ENCODE measurements at regions not wholly inside any gene's neighbourhood (a gene's known extent, or its start where the extent isn't known, plus 50 kb on each side); places are given as distances from the start of the nearest gene placed in this dataset.
"Not testable (repeated sequence)": the region's sequence is repeated elsewhere in the genome, so short reads cannot be mapped to it uniquely, and the experiment has no call there.

DNA sequence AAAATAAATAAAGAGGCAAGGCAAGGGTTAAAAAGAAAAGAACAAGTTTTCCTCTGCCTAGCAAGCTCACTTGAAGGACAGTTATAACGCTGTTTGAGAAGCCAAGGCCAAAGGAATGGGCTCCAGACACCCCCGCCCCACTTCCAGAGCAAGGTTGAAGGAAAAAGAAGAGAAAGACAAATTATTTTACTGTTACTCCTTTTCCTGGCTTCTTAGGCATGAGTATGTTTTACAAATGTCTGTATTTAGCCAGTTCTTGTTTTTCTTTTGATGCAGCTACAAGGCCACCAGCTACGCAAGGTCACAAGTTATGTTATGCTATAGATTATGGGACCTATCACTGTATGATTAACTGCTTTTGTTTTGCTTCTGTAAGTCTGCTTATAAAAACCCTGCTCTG is 94.6 kb downstream of the ZNF22 start:
- H3K27ac Mint-ChIP-seq: no peak overlapping the region
- H3K4me1 Mint-ChIP-seq: no peaks in the 10 kb centered on the region
- H3K36me3 Mint-ChIP-seq: no peaks in the 10 kb centered on the region
- H3K4me3 Mint-ChIP-seq: no peak overlapping the region
- H3K9me3 Mint-ChIP-seq: no peaks in the 10 kb centered on the region
- peaks cover 40% of the 10 kb centered on the region for H3K27me3 Mint-ChIP-seq

DNA sequence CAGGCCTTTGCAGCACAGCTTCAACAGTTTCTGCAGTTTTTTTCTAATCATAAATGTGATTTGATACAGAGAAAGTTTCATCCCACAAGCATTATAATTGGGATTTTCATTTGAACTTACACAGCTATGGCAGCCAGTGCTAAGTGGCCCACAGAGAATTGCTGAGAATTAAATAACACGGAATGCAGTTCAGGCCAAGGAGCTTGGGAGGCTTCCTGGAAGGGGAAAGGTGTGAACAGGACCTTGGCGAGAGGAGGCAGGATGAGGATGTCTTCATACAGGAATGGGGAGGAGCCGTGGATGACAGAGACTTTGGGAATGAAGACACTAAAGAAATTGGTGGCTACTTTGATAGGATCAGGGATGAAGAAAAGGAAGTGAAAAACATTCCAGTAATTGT is 95.3 kb downstream of the ZNF22 start:
- no peak overlapping the region for H3K27ac Mint-ChIP-seq
- no peaks in the 10 kb centered on the region for H3K9me3 Mint-ChIP-seq
- H3K4me1 Mint-ChIP-seq: no peaks in the 10 kb centered on the region
- no peak overlapping the region for H3K4me3 Mint-ChIP-seq
- no peaks in the 10 kb centered on the region for H3K36me3 Mint-ChIP-seq
- peaks cover 36% of the 10 kb centered on the region for H3K27me3 Mint-ChIP-seq

DNA sequence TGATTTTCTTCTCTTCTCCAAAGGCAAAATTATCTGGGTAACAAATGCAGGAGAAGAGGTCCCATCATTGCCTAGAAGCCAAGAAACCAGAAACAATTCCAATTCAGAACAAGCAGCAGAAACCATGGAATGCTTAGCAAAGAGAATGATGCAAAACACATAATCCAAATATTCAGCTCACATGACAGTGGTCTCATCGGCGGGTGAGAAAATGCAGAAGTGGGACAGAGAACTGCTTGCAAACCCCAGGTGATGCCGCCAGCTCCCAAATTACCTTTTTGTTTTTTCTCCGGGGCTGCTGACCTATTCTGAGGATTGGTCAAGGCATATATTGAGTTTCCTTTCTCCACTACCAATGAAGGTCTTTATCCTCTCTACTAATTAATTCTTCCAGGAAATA is 99.7 kb downstream of the ZNF22 start:
- peaks cover 19% of the 10 kb centered on the region for H3K27me3 Mint-ChIP-seq
- H3K4me1 Mint-ChIP-seq: no peaks in the 10 kb centered on the region
- H3K36me3 Mint-ChIP-seq: no peaks in the 10 kb centered on the region
- no peak overlapping the region for H3K27ac Mint-ChIP-seq
- H3K9me3 Mint-ChIP-seq: no peaks in the 10 kb centered on the region
- no peak overlapping the region for H3K4me3 Mint-ChIP-seq

DNA sequence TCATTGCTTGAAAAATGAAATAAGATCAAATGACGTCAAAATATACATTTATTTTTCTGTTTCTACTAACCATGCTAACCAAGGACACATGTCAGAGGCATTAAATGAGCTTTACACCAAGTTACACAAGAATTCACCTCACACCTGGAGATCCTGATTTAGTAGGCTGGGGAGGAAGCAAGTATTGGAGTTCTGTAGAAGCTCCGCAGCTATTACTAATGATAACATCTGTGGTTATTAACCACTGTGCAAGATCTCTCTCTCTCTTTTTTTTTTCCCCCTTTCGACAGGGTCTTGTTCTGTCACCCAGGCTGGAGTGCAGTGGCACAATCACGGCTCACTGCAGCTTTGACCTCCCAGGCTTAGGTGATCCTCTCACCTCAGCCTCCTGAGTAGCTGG is 104.0 kb downstream of the ZNF22 start:
- Mint-ChIP-seq H3K4me3 (no peak overlapping the region), H3K27ac (no peak overlapping the region), H3K27me3 (peaks cover 10% of the 10 kb centered on the region), H3K9me3 (no peaks in the 10 kb centered on the region), H3K4me1 (no peaks in the 10 kb centered on the region), H3K36me3 (no peaks in the 10 kb centered on the region)

DNA sequence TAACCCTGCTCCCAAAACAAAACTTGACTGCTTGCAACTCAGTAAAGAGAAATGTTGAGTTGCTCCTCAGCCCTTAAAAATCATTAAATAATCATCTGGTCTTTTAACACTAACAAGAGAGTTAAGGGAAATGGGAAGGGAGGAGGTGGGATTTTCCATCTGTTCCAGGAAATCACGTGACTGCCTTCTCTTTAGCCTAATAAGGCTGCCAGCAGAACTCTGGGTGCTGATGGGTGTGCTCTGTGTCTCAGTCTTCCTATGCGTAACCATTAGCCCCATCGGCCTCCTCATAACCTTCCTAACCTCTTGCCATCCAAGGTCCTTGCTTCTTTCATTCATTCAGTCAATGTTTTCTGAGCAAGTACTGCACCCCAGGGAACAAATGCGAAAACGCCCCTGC is 104.6 kb downstream of the ZNF22 start:
- H3K4me1 Mint-ChIP-seq, H3K4me3 Mint-ChIP-seq, H3K36me3 Mint-ChIP-seq, H3K9me3 Mint-ChIP-seq, H3K27ac Mint-ChIP-seq: not testable (repeated sequence)
- H3K27me3 Mint-ChIP-seq: peaks cover 12% of the 10 kb centered on the region

DNA sequence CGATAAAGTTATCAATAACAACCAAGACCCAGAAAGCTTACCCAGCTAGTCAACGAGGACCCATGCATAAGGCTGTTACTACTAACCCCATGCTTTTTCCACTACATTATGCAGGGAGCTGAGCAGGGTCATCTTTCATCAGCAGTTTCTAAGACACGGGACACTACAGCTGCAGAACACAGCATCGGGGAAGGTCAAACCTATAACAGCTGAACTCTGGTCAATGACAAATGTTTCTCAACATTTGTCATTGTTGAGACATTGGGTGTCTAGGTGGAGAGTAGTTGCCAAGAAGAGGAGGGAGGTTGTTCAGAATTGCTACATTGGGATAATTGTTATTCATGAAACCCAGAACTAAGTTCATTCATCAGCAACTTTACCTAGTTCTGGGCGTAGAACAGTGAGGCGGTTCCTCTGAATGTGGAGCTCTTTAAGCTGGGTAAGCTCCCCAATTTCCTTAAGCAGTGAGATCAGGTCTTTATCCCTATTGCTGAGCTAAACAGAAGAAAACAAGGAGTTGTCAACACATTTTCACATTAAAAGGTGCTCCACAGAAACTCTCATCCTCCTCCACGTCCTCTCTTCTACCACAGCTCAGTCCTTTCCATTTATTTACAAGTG is 105.6 kb downstream of the ZNF22 start:
- H3K27me3 Mint-ChIP-seq: peaks cover 12% of the 10 kb centered on the region
- no peaks in the 10 kb centered on the region for H3K4me1 Mint-ChIP-seq
- H3K4me3 Mint-ChIP-seq: no peak overlapping the region
- H3K36me3 Mint-ChIP-seq: no peaks in the 10 kb centered on the region
- no peaks in the 10 kb centered on the region for H3K9me3 Mint-ChIP-seq
- H3K27ac Mint-ChIP-seq: no peak overlapping the region

DNA sequence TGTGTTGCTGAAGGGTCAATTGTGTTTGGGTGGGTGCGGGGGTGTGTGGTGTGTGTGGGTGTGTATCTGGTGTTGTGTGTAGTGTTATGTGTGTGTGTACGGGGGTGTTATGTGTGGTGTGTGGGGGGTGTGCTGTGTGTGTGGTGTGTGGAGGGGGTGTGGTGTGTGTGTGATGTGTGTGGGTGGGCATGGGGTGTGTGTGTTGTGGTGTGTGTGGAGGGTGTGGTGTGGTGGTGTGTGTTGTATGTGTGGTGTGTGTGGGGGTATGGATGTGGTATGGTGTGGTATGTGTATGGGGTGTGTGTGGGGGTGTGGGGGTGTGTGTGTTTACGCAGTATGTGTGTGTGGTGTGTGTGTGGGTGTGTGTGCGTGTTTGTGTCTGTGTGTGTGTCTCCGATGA is 110.8 kb downstream of the ZNF22 start:
- H3K27ac Mint-ChIP-seq: no peak overlapping the region
- no peak overlapping the region for H3K4me3 Mint-ChIP-seq
- H3K4me1 Mint-ChIP-seq: no peaks in the 10 kb centered on the region
- H3K27me3 Mint-ChIP-seq: peaks cover 15% of the 10 kb centered on the region
- H3K36me3 Mint-ChIP-seq: no peaks in the 10 kb centered on the region
- H3K9me3 Mint-ChIP-seq: no peaks in the 10 kb centered on the region

DNA sequence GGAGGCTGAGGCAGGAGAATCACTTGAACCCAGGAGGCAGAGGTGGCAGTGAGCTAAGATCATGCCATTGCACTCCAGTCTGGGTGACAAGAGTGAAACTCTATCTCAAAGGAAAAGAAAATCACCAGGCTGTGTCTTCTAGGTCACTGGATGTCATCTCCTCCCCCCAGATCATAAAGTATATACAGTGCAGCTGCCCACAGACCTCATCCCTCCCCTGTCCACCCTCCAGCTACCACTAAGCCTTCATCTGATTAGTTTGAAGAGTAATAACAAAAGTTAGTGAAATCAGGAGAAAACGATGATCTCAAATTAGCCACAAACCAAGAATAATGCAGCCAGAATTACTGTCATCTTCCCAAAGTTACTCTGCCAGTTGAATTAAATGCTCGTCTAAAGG is 117.2 kb downstream of the ZNF22 start:
- H3K4me3 Mint-ChIP-seq, H3K36me3 Mint-ChIP-seq, H3K27ac Mint-ChIP-seq, H3K9me3 Mint-ChIP-seq, H3K4me1 Mint-ChIP-seq: not testable (repeated sequence)
- H3K27me3 Mint-ChIP-seq: peaks cover 12% of the 10 kb centered on the region

DNA sequence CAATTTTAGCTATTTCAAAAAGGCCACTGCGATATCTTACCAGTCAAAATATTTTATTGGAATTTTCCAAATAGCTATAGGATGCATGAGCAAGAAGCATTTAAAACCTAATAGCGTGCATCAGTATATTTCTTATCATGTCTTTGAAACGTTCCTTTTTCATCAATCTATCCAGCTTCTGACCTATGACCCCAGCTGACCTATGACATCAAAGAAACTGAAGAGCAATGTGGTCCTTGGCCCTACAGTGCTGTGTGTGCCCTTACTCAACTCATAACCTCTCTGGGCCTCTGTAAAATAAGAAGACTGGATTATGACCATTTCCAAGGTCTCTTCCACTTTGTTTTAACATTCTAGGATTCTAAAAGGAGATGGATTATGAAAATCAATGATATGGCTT is 118.2 kb downstream of the ZNF22 start:
- H3K4me3 Mint-ChIP-seq: no peak overlapping the region
- no peaks in the 10 kb centered on the region for H3K4me1 Mint-ChIP-seq
- no peak overlapping the region for H3K27ac Mint-ChIP-seq
- H3K9me3 Mint-ChIP-seq: no peaks in the 10 kb centered on the region
- H3K36me3 Mint-ChIP-seq: no peaks in the 10 kb centered on the region
- H3K27me3 Mint-ChIP-seq: peaks cover 12% of the 10 kb centered on the region

DNA sequence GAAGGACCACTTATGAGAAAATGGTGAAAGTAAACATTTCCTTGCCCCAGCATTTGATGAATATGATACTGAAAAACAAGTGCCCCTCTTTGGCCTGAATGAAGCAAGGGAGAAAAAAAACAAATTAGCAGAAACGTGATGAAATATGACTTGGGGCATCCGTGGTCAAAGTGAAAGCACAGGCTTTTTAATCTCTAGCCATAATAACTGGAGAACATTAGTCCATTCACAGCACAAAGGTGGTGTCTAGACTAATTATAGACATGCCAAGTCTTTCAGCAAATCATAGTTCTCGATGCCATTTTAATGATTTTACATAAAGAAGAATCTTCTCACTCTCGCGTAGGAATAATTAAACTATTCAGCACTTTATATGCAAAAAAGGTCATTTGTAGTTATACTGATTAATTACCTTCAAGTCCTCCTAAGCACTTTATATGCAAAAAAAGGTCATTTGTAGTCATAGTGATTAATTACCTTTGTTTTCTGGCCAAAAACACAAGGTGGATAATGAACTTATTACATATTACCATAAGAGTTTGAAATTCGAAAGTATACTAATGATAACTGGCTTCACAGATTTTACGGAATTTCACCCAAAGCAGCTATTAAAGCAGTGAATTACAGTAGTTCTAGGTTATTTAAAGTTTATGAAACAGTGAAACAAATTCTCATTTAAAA is 121.6 kb downstream of the ZNF22 start:
- H3K4me3 Mint-ChIP-seq, H3K27ac Mint-ChIP-seq, H3K36me3 Mint-ChIP-seq, H3K4me1 Mint-ChIP-seq, H3K9me3 Mint-ChIP-seq: not testable (repeated sequence)
- H3K27me3 Mint-ChIP-seq: peaks cover 10% of the 10 kb centered on the region

DNA sequence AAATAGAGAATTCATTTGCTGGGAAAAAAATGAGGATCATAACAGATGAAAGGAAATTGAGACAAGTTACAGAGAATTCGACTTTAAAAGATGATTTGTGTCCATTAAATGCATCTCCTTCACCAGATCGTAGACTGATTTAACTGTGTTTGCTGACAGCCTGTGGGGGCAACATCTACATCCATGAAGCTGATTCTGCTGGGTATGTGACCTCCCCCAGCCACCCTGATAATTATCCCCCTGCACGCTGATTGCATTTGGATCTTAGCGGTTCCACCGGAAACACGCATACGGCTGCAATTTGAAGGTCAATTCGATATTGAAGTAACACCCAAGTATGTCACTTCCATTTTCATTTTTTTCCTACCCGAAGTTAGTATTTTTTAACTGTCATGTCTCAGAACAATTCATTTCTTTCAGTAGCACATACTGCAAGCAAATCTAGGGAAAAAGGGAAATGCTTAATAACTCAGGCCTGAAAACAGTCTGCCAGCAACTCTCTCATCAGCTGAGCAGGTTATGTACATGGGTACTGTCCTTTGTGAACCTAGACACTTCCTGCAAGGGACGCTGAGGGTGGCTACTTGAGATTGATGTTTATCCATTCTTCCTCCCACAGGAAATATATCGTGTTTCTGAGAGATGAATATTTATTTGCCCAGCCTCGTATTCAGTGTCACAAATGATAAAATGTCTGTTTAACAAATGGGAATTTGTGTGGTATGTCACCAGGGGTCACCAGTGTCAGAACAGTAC is 134.9 kb downstream of the ZNF22 start:
- no peaks in the 10 kb centered on the region for H3K27me3 Mint-ChIP-seq
- H3K27ac Mint-ChIP-seq: no peak overlapping the region
- no peaks in the 10 kb centered on the region for H3K4me1 Mint-ChIP-seq
- no peaks in the 10 kb centered on the region for H3K9me3 Mint-ChIP-seq
- H3K36me3 Mint-ChIP-seq: no peaks in the 10 kb centered on the region
- no peak overlapping the region for H3K4me3 Mint-ChIP-seq

DNA sequence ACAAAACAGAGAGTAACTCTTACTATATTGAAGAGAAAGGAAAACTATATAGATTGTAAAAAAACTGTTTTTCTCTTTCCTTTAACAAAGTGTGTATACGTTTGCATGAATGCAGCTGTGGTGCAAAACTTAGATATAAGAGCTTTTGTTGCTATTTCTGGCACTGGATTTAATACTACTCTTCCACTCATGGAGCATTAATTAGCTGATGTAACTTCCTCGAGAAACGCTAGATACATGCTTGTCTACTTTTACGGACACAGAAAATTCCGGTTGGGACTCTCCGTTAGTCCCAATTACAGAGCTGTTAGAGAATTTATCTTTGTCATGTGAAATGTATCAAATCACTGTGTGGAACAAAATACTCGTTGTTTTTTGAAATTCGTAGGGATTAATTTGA is 135.5 kb downstream of the ZNF22 start:
- peaks cover under 1% of the 10 kb centered on the region for H3K27me3 Mint-ChIP-seq
- no peaks in the 10 kb centered on the region for H3K4me1 Mint-ChIP-seq
- no peak overlapping the region for H3K27ac Mint-ChIP-seq
- H3K36me3 Mint-ChIP-seq: no peaks in the 10 kb centered on the region
- H3K9me3 Mint-ChIP-seq: no peaks in the 10 kb centered on the region
- no peak overlapping the region for H3K4me3 Mint-ChIP-seq

DNA sequence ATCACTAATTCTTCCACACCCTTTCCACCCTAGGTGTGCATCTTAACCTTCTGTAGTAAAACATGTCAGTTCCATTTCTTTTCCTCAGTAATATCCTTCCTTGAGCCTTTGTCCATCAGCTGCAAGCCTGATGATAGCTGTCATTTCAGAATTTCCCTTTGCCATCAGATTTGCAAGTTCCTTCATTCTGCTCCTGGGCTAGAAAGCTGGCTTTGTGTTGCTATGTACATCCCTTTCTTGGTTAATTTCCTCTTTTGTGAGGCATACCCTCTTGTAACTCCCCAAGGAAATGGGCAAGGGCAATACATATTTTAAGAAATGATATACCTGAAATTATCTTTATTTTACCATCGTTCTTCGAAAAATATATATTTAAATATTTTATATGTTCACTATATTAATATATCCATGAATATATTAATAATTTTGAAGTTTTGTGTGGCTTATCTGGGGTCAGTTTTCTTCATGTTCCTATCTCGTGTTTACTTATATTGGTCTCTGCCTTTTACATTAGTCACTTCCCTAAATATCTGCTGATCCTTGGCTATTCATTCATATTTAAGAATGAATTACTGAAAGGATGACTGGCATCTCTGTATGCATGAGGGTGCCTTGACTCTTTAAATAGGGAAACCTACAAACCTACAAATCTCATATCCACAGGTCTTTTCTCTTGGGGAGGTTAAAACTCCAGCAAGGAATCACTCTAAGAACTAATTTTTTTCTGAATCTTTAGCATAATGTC is 143.8 kb downstream of the ZNF22 start:
- Mint-ChIP-seq H3K9me3 (no peaks in the 10 kb centered on the region), H3K27ac (no peak overlapping the region), H3K27me3 (peaks cover 10% of the 10 kb centered on the region)

DNA sequence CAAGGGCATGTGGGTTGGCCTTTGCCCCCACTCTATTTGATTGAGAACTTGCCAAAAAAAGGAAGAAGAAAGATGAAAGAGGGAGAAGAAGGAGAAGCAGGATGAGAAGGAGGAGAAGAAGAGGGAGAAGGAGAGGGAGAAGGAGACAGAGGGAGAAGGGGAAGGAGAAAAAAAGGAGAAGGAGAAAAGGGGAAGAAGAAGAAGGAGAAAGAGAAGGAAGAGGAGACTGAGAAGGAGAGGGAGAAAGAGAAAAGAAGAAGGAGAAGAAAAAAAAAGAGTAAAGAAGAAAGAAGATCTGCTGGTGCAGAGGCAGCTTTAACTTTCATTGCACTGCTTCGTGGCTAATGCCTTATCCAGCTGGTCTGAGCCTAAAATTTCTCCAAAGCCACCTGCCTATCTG is 144.4 kb downstream of the ZNF22 start:
- not testable (repeated sequence) for H3K4me3 Mint-ChIP-seq, H3K36me3 Mint-ChIP-seq, H3K27me3 Mint-ChIP-seq, H3K4me1 Mint-ChIP-seq, H3K27ac Mint-ChIP-seq, H3K9me3 Mint-ChIP-seq

More for the DNA sequence above, 143.8 kb downstream of the ZNF22 start:
- no peaks in the 10 kb centered on the region for H3K4me1 Mint-ChIP-seq
- H3K36me3 Mint-ChIP-seq: no peaks in the 10 kb centered on the region
- no peak overlapping the region for H3K4me3 Mint-ChIP-seq

DNA sequence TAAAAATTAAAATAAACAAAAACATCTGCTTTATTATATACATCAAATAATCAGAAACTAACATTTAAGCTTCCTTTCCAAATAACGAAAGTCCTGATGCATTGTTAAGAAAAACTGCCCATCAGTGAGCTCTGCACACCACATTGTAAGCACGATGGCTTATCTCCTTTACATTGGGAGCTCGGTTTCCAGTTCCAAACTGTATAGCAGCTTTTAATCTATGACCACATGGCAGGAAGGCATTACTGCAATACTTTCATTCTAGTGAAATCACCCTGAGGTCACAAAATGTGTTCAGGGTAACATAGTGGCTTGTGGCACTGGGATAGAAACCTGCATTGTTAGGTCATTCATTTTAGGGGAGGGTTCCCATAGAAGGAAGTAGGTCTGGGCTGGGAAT is 146.3 kb downstream of the ZNF22 start:
- peaks cover 8% of the 10 kb centered on the region for H3K27me3 Mint-ChIP-seq
- no peak overlapping the region for H3K27ac Mint-ChIP-seq
- no peaks in the 10 kb centered on the region for H3K9me3 Mint-ChIP-seq
- H3K4me1 Mint-ChIP-seq: no peaks in the 10 kb centered on the region
- H3K36me3 Mint-ChIP-seq: no peaks in the 10 kb centered on the region
- no peak overlapping the region for H3K4me3 Mint-ChIP-seq

Data from IgD-negative memory B cell (primary cell).